Upper lobe of left lung (tissue), 6 donors: ENCODE measurements at regions not wholly inside any gene's neighbourhood (a gene's known extent, or its start where the extent isn't known, plus 50 kb on each side); places are given as distances from the start of the nearest gene placed in this dataset.

Source experiments
- ATAC-seq, 2 donors: fragments of 200-7000 bp; cut with Tn5 transposase; one replicate each; pipeline ENCODE4 v1.9.1; 2022; ENCODE audit warnings: mild to moderate bottlenecking in 2 of 2, moderate library complexity in 2 of 2; ENCODE audit not compliant: low FRiP score in 2 of 2
- DNase-seq, 2 donors: peaks; one replicate each; pipeline ENCODE4 v3.0.0-alpha.2; 2019 to 2020
- H3K27ac ChIP-seq, 4 donors: fragments of 200-600 bp; sonication (generic); one replicate each; pipeline ENCODE4 v1.5.1; 2016 to 2019
- H3K27me3 ChIP-seq, 4 donors: fragments of 200-600 bp; sonication (generic); one replicate each; pipeline ENCODE4 v1.5.1; 2017 to 2019
- H3K36me3 ChIP-seq, 4 donors: fragments of 200-600 bp; sonication (generic); one replicate each; pipeline ENCODE4 v1.5.1; 2016 to 2019
- H3K4me1 ChIP-seq, 4 donors: fragments of 200-600 bp; sonication (generic); one replicate each; pipeline ENCODE4 v1.5.1; 2018 to 2019
- H3K4me3 ChIP-seq, 4 donors: fragments of 200-600 bp; sonication (generic); one replicate each; pipeline ENCODE4 v1.5.1; 2017 to 2019; ENCODE audit warnings: mild to moderate bottlenecking in 2 of 4, moderate library complexity in 1 of 4
- H3K9me3 ChIP-seq, 4 donors: fragments of 200-600 bp; sonication (generic); one replicate each; pipeline ENCODE4 v1.5.1; 2018 to 2019
- EP300 ChIP-seq, 4 donors: sonication (generic); formaldehyde crosslinking; IDR thresholded peaks; one replicate each; pipeline ENCODE4 v1.5.1; 2017; ENCODE audit warnings: antibody characterized with exemption in 4 of 4, control low read depth in 2 of 4
- POLR2A ChIP-seq, 4 donors: fragments of 450-650 bp; IDR thresholded peaks; one replicate each; pipeline ENCODE4 v1.5.1; 2016 to 2017; ENCODE audit warnings: antibody characterized with exemption in 4 of 4, mild to moderate bottlenecking in 2 of 4
- POLR2AphosphoS5 ChIP-seq, 2 donors: sonication (generic); formaldehyde crosslinking; IDR thresholded peaks; one replicate each; pipeline ENCODE4 v1.5.1; 2017; ENCODE audit warnings: antibody characterized with exemption in 2 of 2
- WGBS, 2 donors: methylation state at CpG; one replicate each; pipeline ENCODE4 v1.1.5; 2017 to 2018; 5-methylcytosine and 5-hydroxymethylcytosine counted together
- TF ChIP-seq, protein P1 (sequence below), 6 experiments: fragments of 450-650 bp in 4 of 6; fragments of 200-600 bp in 2 of 6; sonication (generic) in 2 of 6; IDR thresholded peaks; one replicate each; pipeline ENCODE4 v1.5.1; 2016 to 2019; ENCODE audit warnings: antibody characterized with exemption in 6 of 6
- donor health status: DM: no; HTN: no; CAD: no; lungs with moderate emphysema.
- donor health status: DM: no; HTN: yes; CAD: no; lungs with severe emphysema.

GRCh38 chr7:35524112-35524804 is 170.7 kb downstream of the HERPUD2 start:
- H3K27me3 ChIP-seq = no peaks in the 10 kb centered on the region
- WGBS, 2 donors = 79 to 84% methylated on average over 5 of the region's 5 CpGs
- H3K4me3 ChIP-seq = no peak overlapping the region
- no peak for DNase-seq
- H3K27ac ChIP-seq = no peak overlapping the region
- H3K9me3 ChIP-seq = no peaks in the 10 kb centered on the region
- no peaks in the 10 kb centered on the region for H3K36me3 ChIP-seq
- no peaks in the 10 kb centered on the region for H3K4me1 ChIP-seq
- no peak for ATAC-seq
- TF ChIP-seq POLR2AphosphoS5 (IDR thresholded peaks at IDR 0.05) = no peak

GRCh38 chr7:35523292-35523691 is 171.6 kb downstream of the HERPUD2 start:
- no peak for DNase-seq
- Histone ChIP-seq H3K36me3 (no peaks in the 10 kb centered on the region), H3K27ac (no peak overlapping the region), H3K4me3 (no peak overlapping the region), H3K27me3 (no peaks in the 10 kb centered on the region), H3K9me3 (no peaks in the 10 kb centered on the region), H3K4me1 (no peaks in the 10 kb centered on the region)
- TF ChIP-seq, protein P1, sequence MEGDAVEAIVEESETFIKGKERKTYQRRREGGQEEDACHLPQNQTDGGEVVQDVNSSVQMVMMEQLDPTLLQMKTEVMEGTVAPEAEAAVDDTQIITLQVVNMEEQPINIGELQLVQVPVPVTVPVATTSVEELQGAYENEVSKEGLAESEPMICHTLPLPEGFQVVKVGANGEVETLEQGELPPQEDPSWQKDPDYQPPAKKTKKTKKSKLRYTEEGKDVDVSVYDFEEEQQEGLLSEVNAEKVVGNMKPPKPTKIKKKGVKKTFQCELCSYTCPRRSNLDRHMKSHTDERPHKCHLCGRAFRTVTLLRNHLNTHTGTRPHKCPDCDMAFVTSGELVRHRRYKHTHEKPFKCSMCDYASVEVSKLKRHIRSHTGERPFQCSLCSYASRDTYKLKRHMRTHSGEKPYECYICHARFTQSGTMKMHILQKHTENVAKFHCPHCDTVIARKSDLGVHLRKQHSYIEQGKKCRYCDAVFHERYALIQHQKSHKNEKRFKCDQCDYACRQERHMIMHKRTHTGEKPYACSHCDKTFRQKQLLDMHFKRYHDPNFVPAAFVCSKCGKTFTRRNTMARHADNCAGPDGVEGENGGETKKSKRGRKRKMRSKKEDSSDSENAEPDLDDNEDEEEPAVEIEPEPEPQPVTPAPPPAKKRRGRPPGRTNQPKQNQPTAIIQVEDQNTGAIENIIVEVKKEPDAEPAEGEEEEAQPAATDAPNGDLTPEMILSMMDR (IDR thresholded peaks at IDR 0.05) = no peak
- TF ChIP-seq POLR2AphosphoS5 (IDR thresholded peaks at IDR 0.05) (no peak), EP300 (IDR thresholded peaks at IDR 0.05) (no peak), POLR2A (IDR thresholded peaks at IDR 0.05) (no peak)
- 85 to 90% methylated on average over 7 of the region's 7 CpGs for WGBS, 2 donors
- no peak for ATAC-seq

DNA sequence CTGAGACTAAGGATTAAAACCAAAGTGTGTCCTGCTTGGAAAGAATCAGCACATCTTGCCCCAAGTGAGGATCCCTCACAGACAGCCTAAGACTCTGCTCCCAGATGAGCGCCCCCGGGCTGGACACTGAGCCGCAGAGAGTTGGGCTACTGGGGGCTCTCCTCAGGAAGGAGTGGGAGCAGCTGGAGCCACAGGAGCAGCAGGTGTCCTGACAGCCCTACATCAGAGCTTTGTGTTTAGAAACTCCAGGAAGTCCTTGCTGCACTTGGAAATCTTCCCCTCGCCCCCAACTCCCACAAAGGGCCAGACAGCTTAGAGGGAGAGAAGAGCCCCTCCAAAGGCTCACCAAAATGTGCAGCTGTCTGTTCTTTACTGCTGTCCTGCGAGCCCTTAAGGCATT is 172.2 kb downstream of the HERPUD2 start:
- WGBS, 2 donors = 33 to 34% methylated on average over 5 of the region's 5 CpGs
- no peaks in the 10 kb centered on the region for H3K27me3 ChIP-seq
- no peaks in the 10 kb centered on the region for H3K4me1 ChIP-seq
- no peaks in the 10 kb centered on the region for H3K9me3 ChIP-seq
- no peak for DNase-seq
- H3K4me3 ChIP-seq = no peak overlapping the region
- no peaks in the 10 kb centered on the region for H3K36me3 ChIP-seq
- no peak for ATAC-seq
- no peak overlapping the region for H3K27ac ChIP-seq
- TF ChIP-seq POLR2A (IDR thresholded peaks at IDR 0.05) (no peak), POLR2AphosphoS5 (IDR thresholded peaks at IDR 0.05) (no peak), EP300 (IDR thresholded peaks at IDR 0.05) (no peak)
- TF ChIP-seq, protein P1 (IDR thresholded peaks at IDR 0.05) = no peak

GRCh38 chr7:35521941-35522340 is 173.0 kb downstream of the HERPUD2 start:
- no peak for ATAC-seq
- TF ChIP-seq, protein P1 (IDR thresholded peaks at IDR 0.05) = no peak
- TF ChIP-seq POLR2AphosphoS5 (IDR thresholded peaks at IDR 0.05) = no peak
- TF ChIP-seq EP300 (IDR thresholded peaks at IDR 0.05) = no peak
- TF ChIP-seq POLR2A (IDR thresholded peaks at IDR 0.05) = no peak

GRCh38 chr7:35520810-35521625 is 173.9 kb downstream of the HERPUD2 start:
- Histone ChIP-seq H3K27ac (no peak overlapping the region), H3K4me1 (no peaks in the 10 kb centered on the region), H3K27me3 (no peaks in the 10 kb centered on the region), H3K9me3 (no peaks in the 10 kb centered on the region), H3K36me3 (no peaks in the 10 kb centered on the region), H3K4me3 (no peak overlapping the region)
- 54 to 57% methylated on average over 5 of the region's 5 CpGs for WGBS, 2 donors
- DNase-seq (no peak), ATAC-seq (no peak)
- TF ChIP-seq POLR2A (IDR thresholded peaks at IDR 0.05) (no peak), EP300 (IDR thresholded peaks at IDR 0.05) (no peak), POLR2AphosphoS5 (IDR thresholded peaks at IDR 0.05) (no peak)
- TF ChIP-seq, protein P1 (IDR thresholded peaks at IDR 0.05) = no peak

More at GRCh38 chr7:35521941-35522340, 173.0 kb downstream of the HERPUD2 start:
- Histone ChIP-seq H3K27ac (no peak overlapping the region), H3K4me1 (no peaks in the 10 kb centered on the region), H3K4me3 (no peak overlapping the region), H3K36me3 (no peaks in the 10 kb centered on the region), H3K9me3 (no peaks in the 10 kb centered on the region), H3K27me3 (no peaks in the 10 kb centered on the region)
- WGBS, 2 donors = 63 to 69% methylated on average over 3 of the region's 3 CpGs
- DNase-seq = no peak
